Transverse colon (tissue), 4 donors: ENCODE measurements at regions not wholly inside any gene's neighbourhood (a gene's known extent, or its start where the extent isn't known, plus 50 kb on each side); places are given as distances from the start of the nearest gene placed in this dataset.

Experiments
- DNase-seq: peaks from one replicate; pipeline ENCODE4 v3.0.0-alpha.2; 2019
- H3K27ac ChIP-seq, 4 donors: fragments of 200-600 bp; sonication (generic); 2 replicates each; pipeline ENCODE4 v1.5.1; 2016 to 2018; ENCODE audit warnings: inconsistent platforms in 4 of 4
- H3K27me3 ChIP-seq: fragments of 200-600 bp; sonication (generic); 2 replicates; pipeline ENCODE4 v1.5.1; 2017; ENCODE audit warnings: inconsistent platforms
- H3K36me3 ChIP-seq, 4 donors: fragments of 200-600 bp; sonication (generic); 2 replicates each; pipeline ENCODE4 v1.5.1; 2017 to 2019; ENCODE audit warnings: inconsistent platforms in 4 of 4
- H3K4me1 ChIP-seq, 4 donors: fragments of 200-600 bp; sonication (generic); 2 replicates each; pipeline ENCODE4 v1.5.1; 2017 to 2020; ENCODE audit warnings: inconsistent platforms in 4 of 4
- H3K4me3 ChIP-seq, 4 donors: fragments of 200-600 bp; sonication (generic); 1 replicate in 1 of 4; 2 replicates in 3 of 4; pipeline versions ENCODE4 v1.5.1 to v1.6.1; 2017 to 2019; ENCODE audit warnings: inconsistent platforms in 4 of 4
- H3K9me3 ChIP-seq, 2 donors: fragments of 200-600 bp; sonication (generic); 2 replicates each; pipeline ENCODE4 v1.5.1; 2017 to 2019; ENCODE audit warnings: inconsistent platforms in 2 of 2
- EP300 ChIP-seq: sonication (generic); formaldehyde crosslinking; IDR thresholded peaks from one replicate; pipeline ENCODE4 v1.6.1; 2017; ENCODE audit warnings: antibody characterized with exemption, low read depth
- POLR2A ChIP-seq: fragments of 450-650 bp; IDR thresholded peaks from one replicate; pipeline ENCODE4 v1.6.1; 2016; ENCODE audit warnings: antibody characterized with exemption, mild to moderate bottlenecking, moderate library complexity
- POLR2AphosphoS5 ChIP-seq, 3 donors: sonication (generic); formaldehyde crosslinking; IDR thresholded peaks; one replicate each; pipeline ENCODE4 v1.6.1; 2016; ENCODE audit warnings: antibody characterized with exemption in 3 of 3
- WGBS, 2 donors: methylation state at CpG; one replicate each; pipeline ENCODE4 v1.1.5; 2018; ENCODE audit warnings: low coverage in 1 of 2; 5-methylcytosine and 5-hydroxymethylcytosine counted together
- in situ Hi-C, 4 donors: fragments of 200-750 bp; cut with MboI; loops; one replicate each; pipeline versions ENCODE4 v1.15.0 to v1.15.1; 2017; ENCODE audit warnings: low sequenced_read_pairs in 3 of 4, low pct_ligation_motif_present in 1 of 4, low pct_unique_long_range_greater_than_20kb in 1 of 4
- intact Hi-C: fragments of 100-400 bp; cut with DNase I; formaldehyde crosslinking; loops from one replicate; pipeline ENCODE4 v1.15.1; 2023; ENCODE audit warnings: low total_unique reads
- TF ChIP-seq, protein P1 (sequence below), 5 experiments: fragments of 200-600 bp in 3 of 5; fragments of 450-650 bp in 2 of 5; sonication (generic) in 3 of 5; IDR thresholded peaks; 1 replicate in 2 of 5; 2 replicates in 3 of 5; pipeline ENCODE4 v1.5.1; 2016 to 2017; ENCODE audit warnings: antibody characterized with exemption in 5 of 5, inconsistent platforms in 3 of 5, mild to moderate bottlenecking in 2 of 5, moderate library complexity in 1 of 5

DNA sequence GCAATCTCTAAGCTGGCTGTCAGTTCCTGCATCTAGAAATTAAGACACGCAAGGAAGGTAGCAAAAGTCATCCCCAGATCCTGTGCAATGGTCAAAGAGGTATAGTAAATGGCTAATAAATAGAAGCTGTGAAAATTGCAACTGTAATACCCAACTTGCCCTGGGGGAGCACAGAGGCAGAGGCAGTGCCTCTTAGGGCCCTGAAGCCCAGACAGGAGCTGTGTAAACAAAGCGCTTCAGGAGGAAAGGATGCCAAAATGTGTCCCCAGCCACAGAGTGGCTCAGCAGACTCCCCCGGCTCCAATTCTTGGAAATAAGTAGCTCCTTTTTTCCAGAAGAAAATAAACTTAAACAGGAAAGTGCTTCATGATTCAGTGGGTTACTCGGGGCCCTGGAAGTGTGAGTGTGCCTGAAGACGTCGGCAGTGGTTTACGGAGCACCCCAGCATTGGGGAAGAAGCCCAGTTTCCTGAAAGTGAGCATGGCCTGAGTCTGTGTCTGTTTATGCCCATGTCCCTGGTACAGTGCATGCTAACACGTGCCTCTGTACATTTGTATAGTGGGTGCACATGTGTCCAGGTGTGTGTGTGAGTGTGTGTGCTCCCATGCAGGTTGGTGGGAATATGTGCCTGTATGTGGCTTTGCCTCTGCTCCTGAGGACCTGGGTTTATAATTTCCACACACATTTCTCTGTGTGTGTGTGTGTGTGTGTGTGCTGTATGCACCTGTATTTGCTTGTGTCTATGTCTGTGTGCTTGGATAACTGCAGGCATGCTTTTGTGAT lies 246.7 kb downstream of the MAFB start:
- WGBS, 2 donors = 50 to 78% methylated on average over 2 to 8 of the region's 8 CpGs
- H3K9me3 ChIP-seq = no peaks in the 10 kb centered on the region
- H3K36me3 ChIP-seq = no peaks in the 10 kb centered on the region
- no peak overlapping the region for H3K27ac ChIP-seq
- H3K4me3 ChIP-seq = no peak overlapping the region
- in situ Hi-C loops (no loop called here), intact Hi-C loops (no loop called here)
- peaks cover 0 to 11% (median 2%) of the 10 kb centered on the region in 4 donors for H3K4me1 ChIP-seq
- TF ChIP-seq EP300 = no peak
- TF ChIP-seq POLR2A = no peak
- TF ChIP-seq POLR2AphosphoS5 (IDR thresholded peaks at IDR 0.05) = no peak
- TF ChIP-seq, protein P1, sequence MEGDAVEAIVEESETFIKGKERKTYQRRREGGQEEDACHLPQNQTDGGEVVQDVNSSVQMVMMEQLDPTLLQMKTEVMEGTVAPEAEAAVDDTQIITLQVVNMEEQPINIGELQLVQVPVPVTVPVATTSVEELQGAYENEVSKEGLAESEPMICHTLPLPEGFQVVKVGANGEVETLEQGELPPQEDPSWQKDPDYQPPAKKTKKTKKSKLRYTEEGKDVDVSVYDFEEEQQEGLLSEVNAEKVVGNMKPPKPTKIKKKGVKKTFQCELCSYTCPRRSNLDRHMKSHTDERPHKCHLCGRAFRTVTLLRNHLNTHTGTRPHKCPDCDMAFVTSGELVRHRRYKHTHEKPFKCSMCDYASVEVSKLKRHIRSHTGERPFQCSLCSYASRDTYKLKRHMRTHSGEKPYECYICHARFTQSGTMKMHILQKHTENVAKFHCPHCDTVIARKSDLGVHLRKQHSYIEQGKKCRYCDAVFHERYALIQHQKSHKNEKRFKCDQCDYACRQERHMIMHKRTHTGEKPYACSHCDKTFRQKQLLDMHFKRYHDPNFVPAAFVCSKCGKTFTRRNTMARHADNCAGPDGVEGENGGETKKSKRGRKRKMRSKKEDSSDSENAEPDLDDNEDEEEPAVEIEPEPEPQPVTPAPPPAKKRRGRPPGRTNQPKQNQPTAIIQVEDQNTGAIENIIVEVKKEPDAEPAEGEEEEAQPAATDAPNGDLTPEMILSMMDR (IDR thresholded peaks at IDR 0.05) = no peak
- DNase-seq = no peak
- no peaks in the 10 kb centered on the region for H3K27me3 ChIP-seq

DNA sequence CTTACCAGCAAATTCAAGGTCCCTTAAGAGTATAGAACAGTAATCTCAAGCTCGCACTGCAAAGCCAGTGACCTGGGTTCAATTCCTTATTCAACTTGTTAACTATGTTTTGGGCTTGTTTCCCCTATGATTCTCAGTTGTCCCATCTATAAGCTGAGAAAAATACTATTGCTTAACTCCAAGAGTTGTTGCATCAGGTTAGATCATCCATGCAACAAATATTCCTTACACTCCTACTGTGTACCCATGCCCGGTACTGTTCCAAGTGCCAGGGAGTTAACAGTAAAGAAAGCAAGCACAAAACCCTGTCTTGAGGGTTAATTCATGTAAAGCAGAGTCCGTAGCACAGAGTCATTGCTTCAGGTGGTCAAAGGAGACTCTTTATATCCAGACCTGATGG lies 247.3 kb downstream of the MAFB start:
- in situ Hi-C loops = no loop called here
- WGBS, 2 donors = 86 to 100% methylated on average over 2 to 3 of the region's 3 CpGs
- TF ChIP-seq, protein P1 (IDR thresholded peaks at IDR 0.05) = no peak
- TF ChIP-seq EP300 (no peak), POLR2A (no peak), POLR2AphosphoS5 (IDR thresholded peaks at IDR 0.05) (no peak)
- no peaks in the 10 kb centered on the region for H3K27me3 ChIP-seq
- H3K4me3 ChIP-seq = no peak overlapping the region
- no peaks in the 10 kb centered on the region for H3K9me3 ChIP-seq
- DNase-seq = no peak
- H3K4me1 ChIP-seq = peaks cover 0 to 11% (median 2%) of the 10 kb centered on the region in 4 donors
- H3K36me3 ChIP-seq = no peaks in the 10 kb centered on the region
- intact Hi-C loops = no loop called here
- no peak overlapping the region for H3K27ac ChIP-seq

DNA sequence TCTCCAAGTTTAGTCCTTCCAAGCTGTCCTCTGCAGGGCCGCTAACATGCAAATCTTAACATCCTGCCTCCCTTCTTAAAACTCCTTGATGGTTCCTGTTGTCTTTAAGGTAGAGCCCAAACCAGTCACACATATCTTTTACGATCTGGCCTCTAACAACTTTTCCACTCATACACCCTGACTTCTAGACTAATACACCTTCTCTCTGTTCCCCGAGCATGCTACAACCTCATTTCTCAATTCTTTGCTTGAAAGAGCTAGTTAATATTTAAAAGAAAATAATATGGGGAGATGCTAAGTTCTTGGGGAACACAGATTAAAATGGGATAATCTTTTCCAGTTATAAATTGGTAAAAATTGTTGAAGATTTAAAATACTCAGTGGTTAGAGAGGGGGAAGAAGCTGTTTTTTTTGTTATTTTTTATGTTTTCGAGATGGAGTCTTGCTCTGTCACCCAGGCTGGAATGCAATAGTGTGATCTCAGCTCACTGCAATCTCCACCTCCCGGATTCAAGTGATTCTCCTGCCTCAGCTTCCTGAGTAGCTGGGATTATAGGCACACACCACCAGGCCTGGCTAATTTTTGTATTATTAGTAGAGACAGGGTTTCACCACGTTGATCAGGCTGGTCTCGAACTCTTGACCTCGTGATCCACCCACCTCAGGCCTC lies 250.7 kb downstream of the MAFB start:
- no peak for TF ChIP-seq POLR2A
- no peak for TF ChIP-seq EP300
- TF ChIP-seq POLR2AphosphoS5 (IDR thresholded peaks at IDR 0.05) = no peak
- TF ChIP-seq, protein P1 (IDR thresholded peaks at IDR 0.05) = no peak
- Histone ChIP-seq H3K36me3 (no peaks in the 10 kb centered on the region), H3K27ac (no peak overlapping the region), H3K9me3 (no peaks in the 10 kb centered on the region), H3K4me1 (peaks cover 0 to 5% (median 0%) of the 10 kb centered on the region in 4 donors), H3K27me3 (no peaks in the 10 kb centered on the region), H3K4me3 (no peak overlapping the region)
- intact Hi-C loops (no loop called here), in situ Hi-C loops (no loop called here)
- 78 to 86% methylated on average over 6 to 8 of the region's 8 CpGs for WGBS, 2 donors
- DNase-seq = no peak

- DNase-seq = no peak
- intact Hi-C loops (no loop called here), in situ Hi-C loops (no loop called here)
- Histone ChIP-seq H3K4me3 (no peak overlapping the region), H3K36me3 (no peaks in the 10 kb centered on the region), H3K27me3 (no peaks in the 10 kb centered on the region), H3K4me1 (no peaks in the 10 kb centered on the region), H3K9me3 (no peaks in the 10 kb centered on the region), H3K27ac (no peak overlapping the region)
- TF ChIP-seq, protein P1 (IDR thresholded peaks at IDR 0.05) = no peak
- 88 to 89% methylated on average over 1 of the region's 1 CpG for WGBS, 2 donors
Observed at GRCh38 chr20:40436011-40436410, 253.0 kb downstream of the MAFB start.
